ENCODE measurements at regions not wholly inside any gene's neighbourhood (a gene's known extent, or its start where the extent isn't known, plus 50 kb on each side); places are given as distances from the start of the nearest gene placed in this dataset.

DNA sequence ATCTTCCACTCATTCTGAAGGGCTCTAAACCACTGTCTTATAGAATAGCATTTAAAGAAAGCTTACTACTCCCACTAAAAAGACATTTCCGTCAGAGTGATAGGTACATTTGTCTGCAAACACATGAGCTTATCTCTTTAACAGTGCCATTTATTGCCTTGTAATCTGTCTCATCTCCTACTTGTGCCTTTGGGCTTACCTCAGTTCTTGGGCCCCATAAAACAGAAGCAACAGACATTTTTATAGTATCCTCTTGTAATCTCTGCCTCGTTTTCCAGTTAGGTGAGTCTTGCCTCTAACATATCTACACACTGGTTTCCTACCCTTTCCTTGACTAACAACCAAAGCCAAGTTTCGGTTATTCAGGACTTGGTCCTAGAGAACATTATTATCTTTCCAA is 681.4 kb upstream of the KIF2B start:
- TF ChIP-seq, protein P1, sequence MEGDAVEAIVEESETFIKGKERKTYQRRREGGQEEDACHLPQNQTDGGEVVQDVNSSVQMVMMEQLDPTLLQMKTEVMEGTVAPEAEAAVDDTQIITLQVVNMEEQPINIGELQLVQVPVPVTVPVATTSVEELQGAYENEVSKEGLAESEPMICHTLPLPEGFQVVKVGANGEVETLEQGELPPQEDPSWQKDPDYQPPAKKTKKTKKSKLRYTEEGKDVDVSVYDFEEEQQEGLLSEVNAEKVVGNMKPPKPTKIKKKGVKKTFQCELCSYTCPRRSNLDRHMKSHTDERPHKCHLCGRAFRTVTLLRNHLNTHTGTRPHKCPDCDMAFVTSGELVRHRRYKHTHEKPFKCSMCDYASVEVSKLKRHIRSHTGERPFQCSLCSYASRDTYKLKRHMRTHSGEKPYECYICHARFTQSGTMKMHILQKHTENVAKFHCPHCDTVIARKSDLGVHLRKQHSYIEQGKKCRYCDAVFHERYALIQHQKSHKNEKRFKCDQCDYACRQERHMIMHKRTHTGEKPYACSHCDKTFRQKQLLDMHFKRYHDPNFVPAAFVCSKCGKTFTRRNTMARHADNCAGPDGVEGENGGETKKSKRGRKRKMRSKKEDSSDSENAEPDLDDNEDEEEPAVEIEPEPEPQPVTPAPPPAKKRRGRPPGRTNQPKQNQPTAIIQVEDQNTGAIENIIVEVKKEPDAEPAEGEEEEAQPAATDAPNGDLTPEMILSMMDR (IDR thresholded peaks at IDR 0.05): no peak
- TF ChIP-seq POLR2A (IDR thresholded peaks at IDR 0.05): no peak

Measured in vagina (tissue), 2 donors.